ENCODE measurements at regions not wholly inside any gene's neighbourhood (a gene's known extent, or its start where the extent isn't known, plus 50 kb on each side); places are given as distances from the start of the nearest gene placed in this dataset.
A peak's percentile ranks its signal among the peaks of the same experiment; 100 is the strongest.
"Not testable (repeated sequence)": the region's sequence is repeated elsewhere in the genome, so short reads cannot be mapped to it uniquely, and the experiment has no call there.

DNA sequence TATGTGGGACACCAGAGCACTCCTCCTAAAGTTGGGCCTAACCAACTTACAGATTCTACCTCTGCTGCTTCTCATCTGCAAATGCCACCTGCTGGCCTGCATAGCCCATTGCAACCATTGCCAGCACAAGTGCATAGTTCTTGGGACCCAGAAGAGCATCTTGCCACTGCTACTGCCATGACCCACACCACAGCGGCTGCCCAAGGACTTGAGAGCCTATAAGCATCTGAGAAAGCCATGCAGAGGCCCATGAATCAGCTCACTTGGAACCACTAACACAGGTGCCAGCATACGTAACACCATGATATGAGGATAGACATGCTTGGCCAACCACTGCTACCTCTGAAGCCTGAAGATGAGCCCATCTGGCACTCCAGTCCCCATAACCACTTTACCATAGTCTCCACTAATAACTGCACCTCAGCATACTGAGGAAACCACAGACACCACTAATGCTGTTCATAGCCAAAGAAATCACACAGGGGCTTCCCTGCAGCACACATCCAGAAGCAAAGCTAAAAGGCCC lies 258.1 kb upstream of the AGTR2 start:
- H3K9ac ChIP-seq (ENCODE audit: low read length) = no peak overlapping the region
- no peak overlapping the region for H3K4me3 ChIP-seq (ENCODE audit: low read length)
- DNase-seq (ENCODE audit: low read depth) = peak; percentile 2
- no peaks in the 10 kb centered on the region for H3K4me1 ChIP-seq (ENCODE audit: control insufficient read depth, insufficient read depth, low read length)
- no peaks in the 10 kb centered on the region for H3K36me3 ChIP-seq (ENCODE audit: control insufficient read depth, insufficient read depth, low read length, severe bottlenecking)
- H3K27me3 ChIP-seq (replicated peaks; ENCODE audit: control insufficient read depth, insufficient read depth, low read length) = peaks cover 7% of the 10 kb centered on the region
- peaks cover 49% of the 10 kb centered on the region for H3K9me3 ChIP-seq (ENCODE audit: control insufficient read depth, low read length)

DNA sequence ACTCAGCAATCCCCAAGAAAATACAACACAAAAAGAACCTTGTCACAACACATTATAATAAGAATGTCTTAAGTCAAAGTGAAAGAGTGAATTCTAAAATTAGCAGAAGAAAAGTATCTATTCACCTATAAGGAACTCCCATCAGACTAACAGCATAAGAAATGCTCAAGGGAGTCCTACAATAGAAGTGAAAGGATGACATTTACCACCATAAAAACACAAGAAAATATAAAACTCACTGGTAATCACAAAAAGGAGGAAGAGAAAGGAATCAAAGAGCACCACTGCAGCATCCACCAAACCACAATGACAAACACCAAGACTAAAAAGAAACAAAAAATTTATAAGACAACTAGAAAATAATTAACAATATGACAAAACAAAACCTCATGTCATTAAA lies 257.0 kb upstream of the AGTR2 start:
- Histone ChIP-seq H3K4me1 (ENCODE audit: control insufficient read depth, insufficient read depth, low read length) (no peaks in the 10 kb centered on the region), H3K36me3 (ENCODE audit: control insufficient read depth, insufficient read depth, low read length, severe bottlenecking) (no peaks in the 10 kb centered on the region), H3K9me3 (ENCODE audit: control insufficient read depth, low read length) (peaks cover 57% of the 10 kb centered on the region), H3K9ac (ENCODE audit: low read length) (no peak overlapping the region), H3K27me3 (replicated peaks; ENCODE audit: control insufficient read depth, insufficient read depth, low read length) (peaks cover 6% of the 10 kb centered on the region), H3K4me3 (ENCODE audit: low read length) (no peak overlapping the region)
- DNase-seq (ENCODE audit: low read depth) = no peak

DNA sequence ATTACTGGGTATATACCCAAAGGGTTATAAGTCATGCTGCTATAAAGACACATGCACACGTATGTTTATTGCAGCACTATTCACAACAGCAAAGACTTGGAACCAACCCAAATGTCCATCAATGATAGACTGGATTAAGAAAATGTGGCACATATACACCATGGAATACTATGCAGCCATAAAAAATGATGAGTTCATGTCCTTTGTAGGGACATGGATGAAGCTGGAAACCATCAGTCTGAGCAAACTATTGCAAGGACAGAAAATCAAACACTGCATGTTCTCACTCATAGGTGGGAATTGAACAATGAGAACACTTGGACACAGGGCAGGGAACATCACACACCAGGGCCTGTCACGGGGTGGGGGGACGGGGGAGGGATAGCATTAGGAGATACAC lies 254.9 kb upstream of the AGTR2 start:
- H3K27me3 ChIP-seq (replicated peaks; ENCODE audit: control insufficient read depth, insufficient read depth, low read length); H3K36me3 ChIP-seq (ENCODE audit: control insufficient read depth, insufficient read depth, low read length, severe bottlenecking); H3K9ac ChIP-seq (ENCODE audit: low read length); DNase-seq (ENCODE audit: low read depth); H3K4me3 ChIP-seq (ENCODE audit: low read length); H3K4me1 ChIP-seq (ENCODE audit: control insufficient read depth, insufficient read depth, low read length): not testable (repeated sequence)
- peaks cover 52% of the 10 kb centered on the region for H3K9me3 ChIP-seq (ENCODE audit: control insufficient read depth, low read length)

DNA sequence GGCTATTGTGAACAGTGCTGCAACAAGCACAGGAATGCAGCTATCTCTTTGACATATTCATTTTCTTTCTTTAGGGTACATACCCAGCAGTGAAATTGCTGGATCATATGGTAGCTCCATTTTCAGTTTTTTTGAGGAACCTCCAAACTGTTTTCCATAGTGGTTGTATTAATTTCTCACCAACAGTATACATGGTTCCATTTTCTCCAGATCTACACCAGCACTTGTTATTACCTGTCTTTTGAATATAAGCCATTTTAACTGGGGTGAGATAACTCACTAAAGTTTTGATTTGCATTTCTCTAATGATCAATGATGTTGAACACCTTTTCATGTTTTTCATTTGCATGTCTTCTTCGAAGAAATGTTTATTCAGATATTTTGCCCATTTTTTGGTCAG lies 241.1 kb upstream of the AGTR2 start:
- no peaks in the 10 kb centered on the region for H3K4me1 ChIP-seq (ENCODE audit: control insufficient read depth, insufficient read depth, low read length)
- H3K4me3 ChIP-seq (ENCODE audit: low read length) = no peak overlapping the region
- peaks cover 98% of the 10 kb centered on the region for H3K9me3 ChIP-seq (ENCODE audit: control insufficient read depth, low read length)
- no peaks in the 10 kb centered on the region for H3K36me3 ChIP-seq (ENCODE audit: control insufficient read depth, insufficient read depth, low read length, severe bottlenecking)
- no peak for DNase-seq (ENCODE audit: low read depth)
- H3K9ac ChIP-seq (ENCODE audit: low read length) = no peak overlapping the region
- H3K27me3 ChIP-seq (replicated peaks; ENCODE audit: control insufficient read depth, insufficient read depth, low read length) = no peaks in the 10 kb centered on the region

DNA sequence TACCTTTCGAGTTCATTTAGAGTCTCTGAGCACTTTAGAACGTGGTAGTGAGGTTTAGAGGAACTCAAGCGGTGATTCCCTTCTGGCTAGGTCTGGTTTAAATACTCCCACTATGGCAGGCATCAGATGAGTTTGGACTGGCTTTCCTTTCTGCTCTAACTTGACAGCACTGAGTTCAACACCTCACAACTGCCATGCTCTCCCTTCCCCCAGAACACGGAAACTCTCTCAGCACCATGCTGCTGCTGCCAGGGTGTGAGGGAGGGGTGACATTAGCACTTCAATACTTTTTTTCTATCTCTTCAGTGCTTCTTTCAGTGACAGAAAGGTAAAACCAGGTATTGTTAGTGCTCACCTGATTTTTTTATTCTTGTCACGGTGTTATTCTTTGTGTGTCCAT lies 234.5 kb upstream of the AGTR2 start:
- no peak overlapping the region for H3K4me3 ChIP-seq (ENCODE audit: low read length)
- H3K9ac ChIP-seq (ENCODE audit: low read length) = no peak overlapping the region
- H3K36me3 ChIP-seq (ENCODE audit: control insufficient read depth, insufficient read depth, low read length, severe bottlenecking) = no peaks in the 10 kb centered on the region
- H3K9me3 ChIP-seq (ENCODE audit: control insufficient read depth, low read length) = peaks cover 77% of the 10 kb centered on the region
- no peak for DNase-seq (ENCODE audit: low read depth)
- peaks cover 9% of the 10 kb centered on the region for H3K27me3 ChIP-seq (replicated peaks; ENCODE audit: control insufficient read depth, insufficient read depth, low read length)
- H3K4me1 ChIP-seq (ENCODE audit: control insufficient read depth, insufficient read depth, low read length) = no peaks in the 10 kb centered on the region

DNA sequence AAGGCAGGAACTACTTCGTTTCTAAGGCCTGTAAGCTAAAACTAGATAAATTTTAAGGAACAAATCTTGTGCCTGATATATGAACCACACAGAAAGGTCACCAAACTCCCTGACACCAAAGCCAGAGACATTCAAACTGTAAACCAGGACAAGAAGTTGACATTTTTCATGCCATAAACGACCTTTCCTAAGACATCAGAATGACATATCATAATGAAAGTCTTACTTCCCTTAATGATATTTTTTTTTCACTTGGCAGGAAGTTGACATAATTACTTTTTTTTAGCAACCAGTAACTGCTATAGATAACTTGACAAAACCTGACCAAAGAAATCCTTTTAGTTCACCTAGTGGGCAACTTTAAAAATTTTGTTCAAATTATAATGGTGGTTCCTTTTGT lies 231.5 kb upstream of the AGTR2 start:
- DNase-seq (ENCODE audit: low read depth) = no peak

DNA sequence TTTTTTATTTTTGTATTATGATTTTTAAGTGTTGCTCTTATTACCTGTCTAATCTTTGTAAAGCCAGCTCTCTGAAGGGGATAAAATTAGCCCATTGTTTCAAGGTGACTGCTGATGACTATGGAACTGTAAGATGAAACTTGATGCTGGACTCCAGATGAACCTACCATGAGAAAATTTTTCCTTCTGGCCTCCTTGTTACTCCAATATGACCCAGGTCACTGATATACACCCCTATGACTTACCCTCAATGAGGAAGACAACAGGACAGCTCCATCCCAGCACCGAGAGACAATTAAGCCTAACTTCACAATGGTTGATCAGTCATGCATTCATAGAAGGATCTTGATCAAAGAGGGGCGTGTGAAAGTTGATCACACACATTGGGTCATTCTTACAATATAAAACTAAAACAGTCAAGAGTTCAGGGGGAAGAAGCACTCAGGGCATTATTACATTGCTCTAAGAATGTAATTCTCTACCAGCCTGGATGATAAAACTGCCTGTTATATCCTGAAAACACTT lies 230.8 kb upstream of the AGTR2 start:
- Histone ChIP-seq H3K27me3 (replicated peaks; ENCODE audit: control insufficient read depth, insufficient read depth, low read length) (peaks cover 12% of the 10 kb centered on the region), H3K4me3 (ENCODE audit: low read length) (no peak overlapping the region), H3K36me3 (ENCODE audit: control insufficient read depth, insufficient read depth, low read length, severe bottlenecking) (no peaks in the 10 kb centered on the region), H3K9me3 (ENCODE audit: control insufficient read depth, low read length) (peaks cover 52% of the 10 kb centered on the region), H3K9ac (ENCODE audit: low read length) (no peak overlapping the region), H3K4me1 (ENCODE audit: control insufficient read depth, insufficient read depth, low read length) (no peaks in the 10 kb centered on the region)
- DNase-seq (ENCODE audit: low read depth) = no peak

More for the DNA sequence above, 231.5 kb upstream of the AGTR2 start:
- Histone ChIP-seq H3K9me3 (ENCODE audit: control insufficient read depth, low read length) (peaks cover 56% of the 10 kb centered on the region), H3K4me3 (ENCODE audit: low read length) (no peak overlapping the region), H3K36me3 (ENCODE audit: control insufficient read depth, insufficient read depth, low read length, severe bottlenecking) (no peaks in the 10 kb centered on the region), H3K4me1 (ENCODE audit: control insufficient read depth, insufficient read depth, low read length) (no peaks in the 10 kb centered on the region), H3K27me3 (replicated peaks; ENCODE audit: control insufficient read depth, insufficient read depth, low read length) (peaks cover 9% of the 10 kb centered on the region), H3K9ac (ENCODE audit: low read length) (no peak overlapping the region)

DNA sequence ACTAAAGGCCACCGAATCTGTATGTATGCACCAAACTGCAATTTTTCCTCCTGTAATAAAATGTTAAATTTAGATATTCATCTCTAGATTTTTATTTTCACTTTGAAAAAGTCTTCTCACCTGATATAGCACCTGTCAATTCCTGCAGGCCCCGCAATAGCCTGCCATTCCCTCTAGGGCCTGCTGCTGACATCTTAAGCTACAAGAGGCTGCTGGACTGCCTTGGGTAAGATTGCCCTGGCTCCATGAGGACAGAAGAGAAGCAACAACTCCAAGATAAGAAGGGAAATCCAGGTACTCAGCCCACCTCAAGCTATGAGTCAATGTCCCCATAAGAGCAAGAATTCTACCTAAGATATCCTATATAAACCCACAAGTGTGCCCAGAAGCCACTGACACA lies 230.2 kb upstream of the AGTR2 start:
- H3K27me3 ChIP-seq (replicated peaks; ENCODE audit: control insufficient read depth, insufficient read depth, low read length) = peaks cover 13% of the 10 kb centered on the region
- H3K9me3 ChIP-seq (ENCODE audit: control insufficient read depth, low read length) = peaks cover 47% of the 10 kb centered on the region
- H3K36me3 ChIP-seq (ENCODE audit: control insufficient read depth, insufficient read depth, low read length, severe bottlenecking) = no peaks in the 10 kb centered on the region
- H3K4me1 ChIP-seq (ENCODE audit: control insufficient read depth, insufficient read depth, low read length) = no peaks in the 10 kb centered on the region
- H3K9ac ChIP-seq (ENCODE audit: low read length) = no peak overlapping the region
- H3K4me3 ChIP-seq (ENCODE audit: low read length) = no peak overlapping the region
- no peak for DNase-seq (ENCODE audit: low read depth)

DNA sequence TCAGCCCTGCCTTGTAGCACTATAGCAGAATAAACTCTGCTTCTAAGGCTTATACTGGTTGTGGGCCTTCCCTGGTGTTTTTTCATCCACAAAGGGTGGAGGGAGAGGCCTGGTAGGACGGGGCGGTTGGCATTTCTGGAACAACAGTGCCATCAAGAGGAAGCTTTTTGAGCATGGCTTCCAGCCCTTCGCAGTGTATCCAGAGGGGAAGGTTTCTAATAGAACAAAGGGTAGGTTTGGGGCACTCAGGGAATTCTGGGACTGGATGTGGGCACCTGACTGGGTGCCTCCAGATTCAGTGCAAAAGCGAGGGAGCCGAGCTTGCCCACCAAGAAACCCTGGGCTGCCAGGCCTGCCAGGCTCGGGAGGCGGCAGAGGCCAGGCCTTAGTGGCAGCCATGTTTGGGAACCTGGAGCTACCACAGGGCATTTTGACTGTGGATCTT lies 229.6 kb upstream of the AGTR2 start:
- peaks cover 11% of the 10 kb centered on the region for H3K27me3 ChIP-seq (replicated peaks; ENCODE audit: control insufficient read depth, insufficient read depth, low read length)
- peaks cover 41% of the 10 kb centered on the region for H3K9me3 ChIP-seq (ENCODE audit: control insufficient read depth, low read length)
- peak; percentile 38 for DNase-seq (ENCODE audit: low read depth)
- H3K4me3 ChIP-seq (ENCODE audit: low read length) = no peak overlapping the region
- H3K9ac ChIP-seq (ENCODE audit: low read length) = no peak overlapping the region
- no peaks in the 10 kb centered on the region for H3K36me3 ChIP-seq (ENCODE audit: control insufficient read depth, insufficient read depth, low read length, severe bottlenecking)
- no peaks in the 10 kb centered on the region for H3K4me1 ChIP-seq (ENCODE audit: control insufficient read depth, insufficient read depth, low read length)

DNA sequence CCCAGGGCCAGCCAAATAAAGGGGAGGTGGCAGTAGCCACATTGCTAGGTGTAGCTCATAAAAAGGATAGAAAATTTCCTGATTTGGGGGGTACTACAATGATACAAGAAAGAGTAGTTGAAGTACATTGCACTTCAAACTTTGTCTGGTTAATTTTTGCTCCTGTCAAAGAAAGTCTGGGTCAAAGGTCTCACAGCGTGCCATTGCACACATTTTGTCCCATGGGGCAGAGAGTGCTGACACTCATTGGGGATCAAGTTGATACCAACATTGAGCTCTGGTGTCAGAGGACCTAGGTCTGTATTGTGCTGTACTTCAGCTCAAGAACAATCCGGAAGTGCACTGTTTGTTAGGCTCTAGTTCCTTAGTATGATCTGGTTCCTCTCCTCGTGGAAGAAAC lies 229.2 kb upstream of the AGTR2 start:
- no peaks in the 10 kb centered on the region for H3K4me1 ChIP-seq (ENCODE audit: control insufficient read depth, insufficient read depth, low read length)
- peaks cover 38% of the 10 kb centered on the region for H3K9me3 ChIP-seq (ENCODE audit: control insufficient read depth, low read length)
- no peak overlapping the region for H3K9ac ChIP-seq (ENCODE audit: low read length)
- no peak for DNase-seq (ENCODE audit: low read depth)
- H3K4me3 ChIP-seq (ENCODE audit: low read length) = no peak overlapping the region
- H3K27me3 ChIP-seq (replicated peaks; ENCODE audit: control insufficient read depth, insufficient read depth, low read length) = peaks cover 6% of the 10 kb centered on the region
- H3K36me3 ChIP-seq (ENCODE audit: control insufficient read depth, insufficient read depth, low read length, severe bottlenecking) = no peaks in the 10 kb centered on the region

DNA sequence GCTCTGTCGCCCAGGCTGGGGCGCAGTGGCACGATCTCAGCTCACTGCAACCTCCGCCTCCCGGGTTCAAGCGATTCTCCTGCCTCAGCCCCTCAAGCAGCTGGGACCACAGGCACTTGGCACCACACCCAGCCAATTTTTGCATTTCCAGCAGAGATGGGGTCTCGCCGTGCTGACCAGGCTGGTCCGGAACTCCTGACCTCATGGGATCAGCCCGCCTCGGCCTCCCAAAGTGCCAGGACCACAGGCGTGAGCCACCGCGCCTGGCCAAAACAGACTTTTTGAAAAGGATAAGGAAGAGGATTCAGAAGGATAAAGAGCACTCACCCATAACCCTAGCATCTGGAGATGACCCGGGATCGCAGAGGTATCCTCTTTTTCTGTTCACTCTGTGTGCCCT lies 224.5 kb upstream of the AGTR2 start:
- Histone ChIP-seq H3K36me3 (ENCODE audit: control insufficient read depth, insufficient read depth, low read length, severe bottlenecking) (no peaks in the 10 kb centered on the region), H3K27me3 (replicated peaks; ENCODE audit: control insufficient read depth, insufficient read depth, low read length) (peaks cover 12% of the 10 kb centered on the region), H3K4me3 (ENCODE audit: low read length) (no peak overlapping the region), H3K9ac (ENCODE audit: low read length) (no peak overlapping the region), H3K9me3 (ENCODE audit: control insufficient read depth, low read length) (peaks cover 12% of the 10 kb centered on the region), H3K4me1 (ENCODE audit: control insufficient read depth, insufficient read depth, low read length) (no peaks in the 10 kb centered on the region)
- DNase-seq (ENCODE audit: low read depth) = no peak
